HG02885 (cell line): ENCODE measurements at regions not wholly inside any gene's neighbourhood (a gene's known extent, or its start where the extent isn't known, plus 50 kb on each side); places are given as distances from the start of the nearest gene placed in this dataset.
A peak's percentile ranks its signal among the peaks of the same experiment; 100 is the strongest.

Experiments
- ATAC-seq: cut with Tn5 transposase; IDR thresholded peaks from one replicate; pipeline ENCODE4 v1.9.1; 2021; ENCODE audit warnings: mild to moderate bottlenecking; ENCODE audit not compliant: unreplicated experiment, poor library complexity

- peak; percentile 66 for ATAC-seq
Observed at GRCh38 chr6:10256113-10256690, 158.7 kb downstream of the TFAP2A start.

GRCh38 chr6:10250655-10251220, 164.1 kb downstream of the TFAP2A start:
- ATAC-seq, result no peak

GRCh38 chr6:10248378-10248843, 166.5 kb downstream of the TFAP2A start:
- no peak for ATAC-seq

- ATAC-seq, result no peak
Observed at GRCh38 chr6:10237298-10238038, 177.4 kb downstream of the TFAP2A start.

- no peak for ATAC-seq
Observed at GRCh38 chr6:10235344-10235743, 179.5 kb downstream of the TFAP2A start.

GRCh38 chr6:10230531-10230930, 184.3 kb downstream of the TFAP2A start:
- ATAC-seq, result no peak

GRCh38 chr6:10223841-10224240, 191.0 kb downstream of the TFAP2A start:
- no peak for ATAC-seq

GRCh38 chr6:10221178-10221577, 193.7 kb downstream of the TFAP2A start:
- ATAC-seq, result no peak

- no peak for ATAC-seq
Observed at GRCh38 chr6:10219510-10219909, 195.4 kb downstream of the TFAP2A start.

- ATAC-seq, result no peak
Observed at GRCh38 chr6:10217111-10217510, 197.8 kb downstream of the TFAP2A start.

- ATAC-seq, result no peak
Observed at GRCh38 chr6:10215326-10216110, 199.4 kb downstream of the TFAP2A start.

GRCh38 chr6:10210052-10210451, 204.8 kb downstream of the TFAP2A start:
- ATAC-seq, result no peak

- peak; percentile 63 for ATAC-seq
Observed at GRCh38 chr6:10205892-10206291, 209.0 kb downstream of the TFAP2A start.

GRCh38 chr6:10205120-10205519, 209.8 kb downstream of the TFAP2A start:
- no peak for ATAC-seq

- ATAC-seq, result no peak
Observed at GRCh38 chr6:10203651-10204050, 211.2 kb downstream of the TFAP2A start.

- ATAC-seq, result no peak
Observed at GRCh38 chr6:10202581-10202980, 212.3 kb downstream of the TFAP2A start.

GRCh38 chr6:10201606-10202510, 213.0 kb downstream of the TFAP2A start:
- no peak for ATAC-seq

GRCh38 chr6:10196090-10196489, 218.8 kb downstream of the TFAP2A start:
- no peak for ATAC-seq

- no peak for ATAC-seq
Observed at GRCh38 chr6:10194816-10195672, 219.8 kb downstream of the TFAP2A start.
